ENCODE measurements at regions not wholly inside any gene's neighbourhood (a gene's known extent, or its start where the extent isn't known, plus 50 kb on each side); places are given as distances from the start of the nearest gene placed in this dataset.
A peak's percentile ranks its signal among the peaks of the same experiment; 100 is the strongest.

- DNase-seq (ENCODE audit: low read depth), result no peak
Observed at GRCh38 chr6:1153696-1154245, 158.1 kb upstream of the FOXQ1 start.

- no peak for DNase-seq (ENCODE audit: low read depth)
Observed at GRCh38 chr6:1146500-1146899, 165.4 kb upstream of the FOXQ1 start.

- no peak for DNase-seq (ENCODE audit: low read depth)
Observed at GRCh38 chr6:1145768-1146218, 166.1 kb upstream of the FOXQ1 start.

- no peak for DNase-seq (ENCODE audit: low read depth)
Observed at GRCh38 chr6:1144842-1145767, 166.8 kb upstream of the FOXQ1 start.

- no peak for DNase-seq (ENCODE audit: low read depth)
Observed at GRCh38 chr6:1143655-1144054, 168.2 kb upstream of the FOXQ1 start.

- no peak for DNase-seq (ENCODE audit: low read depth)
Observed at GRCh38 chr6:1139155-1139890, 172.6 kb upstream of the FOXQ1 start.

GRCh38 chr6:1137849-1138248 lies 174.0 kb upstream of the FOXQ1 start:
- no peak for DNase-seq (ENCODE audit: low read depth)

GRCh38 chr6:1136827-1137226 lies 175.1 kb upstream of the FOXQ1 start:
- no peak for DNase-seq (ENCODE audit: low read depth)

GRCh38 chr6:1136415-1136774 lies 175.5 kb upstream of the FOXQ1 start:
- peak; percentile 11 for DNase-seq (ENCODE audit: low read depth)

GRCh38 chr6:1135726-1136414 lies 176.0 kb upstream of the FOXQ1 start:
- DNase-seq (ENCODE audit: low read depth), result no peak

GRCh38 chr6:1131285-1132079 lies 180.4 kb upstream of the FOXQ1 start:
- DNase-seq (ENCODE audit: low read depth), result peak; percentile 26

GRCh38 chr6:1130709-1131108 lies 181.2 kb upstream of the FOXQ1 start:
- no peak for DNase-seq (ENCODE audit: low read depth)

- DNase-seq (ENCODE audit: low read depth), result no peak
Observed at GRCh38 chr6:1129131-1129530, 182.8 kb upstream of the FOXQ1 start.

- DNase-seq (ENCODE audit: low read depth), result no peak
Observed at GRCh38 chr6:1127597-1128288, 184.2 kb upstream of the FOXQ1 start.

- no peak for DNase-seq (ENCODE audit: low read depth)
Observed at GRCh38 chr6:1127129-1127528, 184.8 kb upstream of the FOXQ1 start.

GRCh38 chr6:1126036-1126435 lies 185.9 kb upstream of the FOXQ1 start:
- DNase-seq (ENCODE audit: low read depth), result no peak

- DNase-seq (ENCODE audit: low read depth), result no peak
Observed at GRCh38 chr6:1125297-1125696, 186.6 kb upstream of the FOXQ1 start.

GRCh38 chr6:1124885-1125284 lies 187.0 kb upstream of the FOXQ1 start:
- no peak for DNase-seq (ENCODE audit: low read depth)

- no peak for DNase-seq (ENCODE audit: low read depth)
Observed at GRCh38 chr6:1123386-1124375, 188.2 kb upstream of the FOXQ1 start.

- DNase-seq (ENCODE audit: low read depth), result no peak
Observed at GRCh38 chr6:1122083-1122482, 189.8 kb upstream of the FOXQ1 start.
